Vagina (tissue), 2 donors: ENCODE measurements at regions not wholly inside any gene's neighbourhood (a gene's known extent, or its start where the extent isn't known, plus 50 kb on each side); places are given as distances from the start of the nearest gene placed in this dataset.
"Not testable (repeated sequence)": the region's sequence is repeated elsewhere in the genome, so short reads cannot be mapped to it uniquely, and the experiment has no call there.

Experiments
- DNase-seq, 2 donors: peaks; one replicate each; pipeline ENCODE4 v3.0.0-alpha.2; 2017; ENCODE audit errors: extremely low spot score in 2 of 2
- H3K27ac ChIP-seq: fragments of 200-600 bp; sonication (generic); one replicate; pipeline ENCODE4 v1.5.1; 2019
- H3K27me3 ChIP-seq: fragments of 200-600 bp; sonication (generic); one replicate; pipeline ENCODE4 v1.5.1; 2019
- H3K36me3 ChIP-seq, 2 donors: fragments of 200-600 bp; sonication (generic); one replicate each; pipeline ENCODE4 v1.5.1; 2017 to 2019
- H3K4me1 ChIP-seq: fragments of 200-600 bp; sonication (generic); one replicate; pipeline ENCODE4 v1.5.1; 2019
- H3K4me3 ChIP-seq, 2 donors: fragments of 200-600 bp; sonication (generic); 1 replicate in 1 of 2; 2 replicates in 1 of 2; pipeline ENCODE4 v1.5.1; 2016 to 2019
- H3K9me3 ChIP-seq: fragments of 200-600 bp; sonication (generic); one replicate; pipeline ENCODE4 v1.5.1; 2019
- POLR2A ChIP-seq, 2 donors: fragments of 450-650 bp; IDR thresholded peaks; one replicate each; pipeline ENCODE4 v1.6.1; 2017; ENCODE audit warnings: antibody characterized with exemption in 2 of 2, mild to moderate bottlenecking in 2 of 2, moderate library complexity in 2 of 2
- POLR2AphosphoS5 ChIP-seq, 2 donors: sonication (generic); formaldehyde crosslinking; IDR thresholded peaks; one replicate each; pipeline ENCODE4 v1.9.0; 2017; ENCODE audit warnings: antibody characterized with exemption in 2 of 2, mild to moderate bottlenecking in 2 of 2, low read depth in 1 of 2; ENCODE audit not compliant: insufficient read depth in 1 of 2
- intact Hi-C: fragments of 100-400 bp; cut with DNase I; formaldehyde crosslinking; loops from one replicate; pipeline ENCODE4 v1.15.1; 2023
- TF ChIP-seq, protein P1 (sequence below), 3 experiments: fragments of 450-650 bp in 2 of 3; fragments of 200-600 bp in 1 of 3; sonication (generic) in 1 of 3; IDR thresholded peaks; one replicate each; pipeline ENCODE4 v1.5.1; 2017 to 2019; ENCODE audit warnings: antibody characterized with exemption in 3 of 3, mild to moderate bottlenecking in 2 of 3, moderate library complexity in 2 of 3

DNA sequence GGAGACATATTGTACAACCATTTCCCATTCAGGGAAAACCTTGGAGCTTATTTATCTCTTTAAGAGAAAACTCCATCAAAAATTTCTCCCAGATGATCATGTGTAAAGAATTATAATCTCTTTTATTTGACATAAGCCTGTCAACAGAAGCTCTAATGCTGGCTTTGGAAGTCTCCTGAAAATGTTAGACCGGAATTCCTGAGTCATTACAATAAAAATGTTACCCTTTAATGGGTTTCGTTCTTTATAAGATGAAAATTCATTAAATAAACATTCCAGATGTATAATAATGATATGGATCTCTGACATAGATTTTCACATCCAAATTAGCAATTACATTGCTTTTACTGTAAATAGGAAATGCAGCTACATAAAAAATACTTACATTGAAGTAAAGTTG, 1036.4 kb downstream of the EFNA5 start:
- intact Hi-C loops, result no loop called here
- Histone ChIP-seq H3K27me3 (no peaks in the 10 kb centered on the region), H3K4me1 (no peaks in the 10 kb centered on the region), H3K4me3 (no peak overlapping the region), H3K27ac (no peak overlapping the region), H3K9me3 (no peaks in the 10 kb centered on the region), H3K36me3 (no peaks in the 10 kb centered on the region)
- TF ChIP-seq POLR2A (IDR thresholded peaks at IDR 0.05) (no peak), POLR2AphosphoS5 (IDR thresholded peaks at IDR 0.05; ENCODE audit: insufficient read depth in 1 of 2, low read depth in 1 of 2) (no peak)
- TF ChIP-seq, protein P1, sequence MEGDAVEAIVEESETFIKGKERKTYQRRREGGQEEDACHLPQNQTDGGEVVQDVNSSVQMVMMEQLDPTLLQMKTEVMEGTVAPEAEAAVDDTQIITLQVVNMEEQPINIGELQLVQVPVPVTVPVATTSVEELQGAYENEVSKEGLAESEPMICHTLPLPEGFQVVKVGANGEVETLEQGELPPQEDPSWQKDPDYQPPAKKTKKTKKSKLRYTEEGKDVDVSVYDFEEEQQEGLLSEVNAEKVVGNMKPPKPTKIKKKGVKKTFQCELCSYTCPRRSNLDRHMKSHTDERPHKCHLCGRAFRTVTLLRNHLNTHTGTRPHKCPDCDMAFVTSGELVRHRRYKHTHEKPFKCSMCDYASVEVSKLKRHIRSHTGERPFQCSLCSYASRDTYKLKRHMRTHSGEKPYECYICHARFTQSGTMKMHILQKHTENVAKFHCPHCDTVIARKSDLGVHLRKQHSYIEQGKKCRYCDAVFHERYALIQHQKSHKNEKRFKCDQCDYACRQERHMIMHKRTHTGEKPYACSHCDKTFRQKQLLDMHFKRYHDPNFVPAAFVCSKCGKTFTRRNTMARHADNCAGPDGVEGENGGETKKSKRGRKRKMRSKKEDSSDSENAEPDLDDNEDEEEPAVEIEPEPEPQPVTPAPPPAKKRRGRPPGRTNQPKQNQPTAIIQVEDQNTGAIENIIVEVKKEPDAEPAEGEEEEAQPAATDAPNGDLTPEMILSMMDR (IDR thresholded peaks at IDR 0.05), result no peak
- DNase-seq, result no peak

DNA sequence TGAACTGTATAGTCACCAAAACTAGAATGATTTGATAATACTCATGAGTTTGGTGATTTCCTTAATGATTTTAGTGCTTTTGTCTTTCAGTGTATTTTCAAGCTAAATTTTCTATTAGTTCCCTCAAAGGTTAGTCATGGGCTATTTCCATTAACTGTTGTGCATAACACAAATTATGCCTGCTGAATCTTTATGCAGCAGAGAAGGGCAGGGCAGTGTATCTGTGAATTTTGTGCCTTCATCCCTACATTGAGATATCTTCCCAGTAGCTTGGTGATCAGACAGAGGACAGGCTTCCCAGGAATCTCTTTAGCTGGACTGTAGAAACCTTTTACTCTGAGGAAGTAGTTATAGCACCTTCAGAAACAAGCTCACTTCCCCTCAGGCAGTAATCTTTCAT, 1036.9 kb downstream of the EFNA5 start:
- Histone ChIP-seq H3K9me3 (no peaks in the 10 kb centered on the region), H3K27ac (no peak overlapping the region), H3K27me3 (no peaks in the 10 kb centered on the region), H3K36me3 (no peaks in the 10 kb centered on the region), H3K4me3 (no peak overlapping the region), H3K4me1 (no peaks in the 10 kb centered on the region)
- intact Hi-C loops, result no loop called here
- no peak for TF ChIP-seq POLR2A (IDR thresholded peaks at IDR 0.05)
- TF ChIP-seq POLR2AphosphoS5 (IDR thresholded peaks at IDR 0.05; ENCODE audit: insufficient read depth in 1 of 2, low read depth in 1 of 2), result no peak
- TF ChIP-seq, protein P1 (IDR thresholded peaks at IDR 0.05), result no peak
- no peak for DNase-seq

DNA sequence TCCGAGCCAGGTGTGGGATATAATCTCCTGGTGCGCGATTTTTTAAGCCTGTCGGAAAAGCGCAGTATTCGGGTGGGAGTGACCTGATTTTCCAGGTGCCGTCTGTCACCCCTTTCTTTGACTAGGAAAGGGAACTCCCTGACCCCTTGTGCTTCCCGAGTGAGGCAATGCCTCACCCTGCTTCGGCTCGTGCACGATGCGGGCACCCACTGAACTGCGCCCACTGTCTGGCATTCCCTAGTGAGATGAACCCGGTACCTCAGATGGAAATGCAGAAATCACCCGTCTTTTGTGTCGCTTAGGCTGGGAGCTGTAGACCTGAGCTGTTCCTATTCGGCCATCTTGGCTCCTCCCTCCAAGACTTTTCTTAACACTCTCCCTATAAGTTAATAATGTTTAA, 1042.3 kb downstream of the EFNA5 start:
- H3K27ac ChIP-seq, intact Hi-C loops, H3K27me3 ChIP-seq, H3K9me3 ChIP-seq, H3K36me3 ChIP-seq, H3K4me1 ChIP-seq, H3K4me3 ChIP-seq, DNase-seq: not testable (repeated sequence)

GRCh38 chr5:106610041-106610440, 1060.7 kb downstream of the EFNA5 start:
- Histone ChIP-seq H3K27ac (no peak overlapping the region), H3K36me3 (no peaks in the 10 kb centered on the region), H3K4me3 (no peak overlapping the region), H3K4me1 (no peaks in the 10 kb centered on the region), H3K9me3 (no peaks in the 10 kb centered on the region), H3K27me3 (no peaks in the 10 kb centered on the region)
- TF ChIP-seq POLR2AphosphoS5 (IDR thresholded peaks at IDR 0.05; ENCODE audit: insufficient read depth in 1 of 2, low read depth in 1 of 2) (no peak), POLR2A (IDR thresholded peaks at IDR 0.05) (no peak)
- TF ChIP-seq, protein P1 (IDR thresholded peaks at IDR 0.05), result no peak
- intact Hi-C loops, result no loop called here
- DNase-seq, result no peak

GRCh38 chr5:106601620-106602019, 1069.1 kb downstream of the EFNA5 start:
- DNase-seq, result no peak
- TF ChIP-seq, protein P1 (IDR thresholded peaks at IDR 0.05), result no peak
- TF ChIP-seq POLR2AphosphoS5 (IDR thresholded peaks at IDR 0.05; ENCODE audit: insufficient read depth in 1 of 2, low read depth in 1 of 2), result no peak
- no peak for TF ChIP-seq POLR2A (IDR thresholded peaks at IDR 0.05)
- Histone ChIP-seq H3K27me3 (no peaks in the 10 kb centered on the region), H3K36me3 (no peaks in the 10 kb centered on the region), H3K4me3 (no peak overlapping the region), H3K9me3 (no peaks in the 10 kb centered on the region), H3K4me1 (no peaks in the 10 kb centered on the region), H3K27ac (no peak overlapping the region)
- intact Hi-C loops, result no loop called here

DNA sequence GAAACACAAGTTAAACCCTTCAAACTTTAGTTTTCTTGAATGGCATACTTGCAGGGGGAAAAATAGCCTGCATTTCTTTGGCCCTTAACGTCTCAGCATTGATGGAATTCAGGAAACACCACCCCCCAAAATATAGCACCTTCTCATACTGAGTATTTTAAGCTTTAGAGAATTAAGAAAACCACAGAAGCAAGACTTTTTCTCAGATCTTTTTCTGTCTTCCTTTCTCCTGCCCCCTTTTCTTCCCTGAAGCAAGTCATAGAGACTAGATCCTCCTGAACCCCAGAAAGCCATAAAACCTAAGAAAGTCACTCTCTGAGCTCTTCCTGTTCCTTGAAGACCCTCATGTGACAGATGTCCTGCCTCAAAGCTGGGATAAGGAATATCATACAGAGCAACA, 1069.9 kb downstream of the EFNA5 start:
- no peaks in the 10 kb centered on the region for H3K4me1 ChIP-seq
- TF ChIP-seq POLR2AphosphoS5 (IDR thresholded peaks at IDR 0.05; ENCODE audit: insufficient read depth in 1 of 2, low read depth in 1 of 2), result no peak
- TF ChIP-seq, protein P1 (IDR thresholded peaks at IDR 0.05), result no peak
- no peak for TF ChIP-seq POLR2A (IDR thresholded peaks at IDR 0.05)
- H3K27ac ChIP-seq, result no peak overlapping the region
- no peaks in the 10 kb centered on the region for H3K9me3 ChIP-seq
- no peak overlapping the region for H3K4me3 ChIP-seq
- no peak for DNase-seq
- no peaks in the 10 kb centered on the region for H3K27me3 ChIP-seq
- no peaks in the 10 kb centered on the region for H3K36me3 ChIP-seq
- intact Hi-C loops, result no loop called here
